ENCODE measurements at regions not wholly inside any gene's neighbourhood (a gene's known extent, or its start where the extent isn't known, plus 50 kb on each side); places are given as distances from the start of the nearest gene placed in this dataset.

GRCh38 chr6:4345543-4345942 is 210.2 kb upstream of the ECI2 start:
- H3K79me2 ChIP-seq (ENCODE audit: control insufficient read depth, insufficient read depth, low read length): no peaks in the 10 kb centered on the region
- intact Hi-C loops (cut with micrococcal nuclease) (no loop called here), dilution Hi-C loops (cut with MboI; ENCODE audit: extremely low pct_ligation_motif_present, low sequenced_read_pairs) (no loop called here)
- no peaks in the 10 kb centered on the region for H3K9me3 ChIP-seq (replicated peaks; ENCODE audit: control insufficient read depth, insufficient read depth, low read length)
- peaks cover 0 to 2% of the 10 kb centered on the region in 2 experiments for H3K27me3 ChIP-seq (ENCODE audit: control insufficient read depth in 2 of 2, insufficient read depth in 2 of 2, low read length in 2 of 2)
- H3K9me1 ChIP-seq (replicated peaks; ENCODE audit: control insufficient read depth, extremely low read depth, insufficient read depth, low read length): no peaks in the 10 kb centered on the region
- POLR2A ChIA-PET: no interaction called here
- peaks cover 7% of the 10 kb centered on the region for H3K4me1 ChIP-seq (ENCODE audit: control insufficient read depth, extremely low read depth, insufficient read depth, low read length)
- FAIRE-seq (no peak), DNase-seq (ENCODE audit: low read depth, low spot score) (no peak)
- H4K20me1 ChIP-seq (replicated peaks; ENCODE audit: control insufficient read depth, extremely low read depth, insufficient read depth, low read length): no peaks in the 10 kb centered on the region
- H3K4me3 ChIP-seq (replicated peaks in 1 of 3; ENCODE audit: insufficient read depth in 1 of 3, low read depth in 1 of 3, low read length in 3 of 3): no peak overlapping the region
- no TSS peak for BruUV-seq (replicated peaks)
- no peak overlapping the region for H3K9ac ChIP-seq (replicated peaks; ENCODE audit: extremely low read depth, insufficient read depth, low read length)
- no peak overlapping the region for H3K4me2 ChIP-seq (ENCODE audit: insufficient read depth, low read length)
- no peak overlapping the region for H3K27ac ChIP-seq (ENCODE audit: insufficient read depth, low read depth, low read length)
- no peaks in the 10 kb centered on the region for H3K36me3 ChIP-seq (ENCODE audit: control insufficient read depth in 2 of 2, extremely low read depth in 1 of 2, insufficient read depth in 2 of 2, low read length in 2 of 2)
- CTCF ChIA-PET: no interaction called here
- H2AFZ ChIP-seq (ENCODE audit: low read depth, low read length): no peak overlapping the region
- TF ChIP-seq FOS (IDR thresholded peaks at IDR 0.05; ENCODE audit: borderline replicate concordance, insufficient read depth, low read length) (no peak), CTCF (IDR thresholded peaks at IDR 0.05; ENCODE audit: extremely low read depth in 1 of 2, insufficient read depth in 1 of 2, low read depth in 1 of 2, low read length in 2 of 2) (no peak), JUN (IDR thresholded peaks at IDR 0.05; ENCODE audit: borderline replicate concordance, insufficient read depth, insufficient read length, low read depth) (no peak), MAX (IDR thresholded peaks at IDR 0.05; ENCODE audit: insufficient read depth, insufficient read length) (no peak)

- intact Hi-C loops (cut with micrococcal nuclease) (no loop called here), dilution Hi-C loops (cut with MboI; ENCODE audit: extremely low pct_ligation_motif_present, low sequenced_read_pairs) (no loop called here)
- H3K27ac ChIP-seq (ENCODE audit: insufficient read depth, low read depth, low read length): no peak overlapping the region
- H3K27me3 ChIP-seq (ENCODE audit: control insufficient read depth in 2 of 2, insufficient read depth in 2 of 2, low read length in 2 of 2): peaks cover 0 to 2% of the 10 kb centered on the region in 2 experiments
- no peak for DNase-seq (ENCODE audit: low read depth, low spot score)
- no peak overlapping the region for H2AFZ ChIP-seq (ENCODE audit: low read depth, low read length)
- H3K9me1 ChIP-seq (replicated peaks; ENCODE audit: control insufficient read depth, extremely low read depth, insufficient read depth, low read length): no peaks in the 10 kb centered on the region
- no peak overlapping the region for H3K4me3 ChIP-seq (replicated peaks in 1 of 3; ENCODE audit: insufficient read depth in 1 of 3, low read depth in 1 of 3, low read length in 3 of 3)
- ChIA-PET CTCF (interaction anchor here (1.0 to 1.3 kb wide), 2 partner anchors 17 to 24 kb away, joined by 3 read pairs; no protein-coding TSS in a partner anchor), POLR2A (no interaction called here)
- no peak for TF ChIP-seq MAX (IDR thresholded peaks at IDR 0.05; ENCODE audit: insufficient read depth, insufficient read length)
- TF ChIP-seq JUN (IDR thresholded peaks at IDR 0.05; ENCODE audit: borderline replicate concordance, insufficient read depth, insufficient read length, low read depth): no peak
- TF ChIP-seq EZH2 (IDR thresholded peaks at IDR 0.05; ENCODE audit: borderline replicate concordance, low read depth, low read length, severe bottlenecking): no peak
- TF ChIP-seq FOS (IDR thresholded peaks at IDR 0.05; ENCODE audit: borderline replicate concordance, insufficient read depth, low read length): no peak
- no peak for TF ChIP-seq POLR2A (IDR thresholded peaks at IDR 0.05; ENCODE audit: low read depth, low read length)
- TF ChIP-seq GATA2 (IDR thresholded peaks at IDR 0.05; ENCODE audit: insufficient read depth, insufficient read length, low read depth, low read length): no peak
- no peak for TF ChIP-seq POLR2AphosphoS5 (IDR thresholded peaks at IDR 0.05; ENCODE audit: insufficient read depth, low read depth, low read length)
- TF ChIP-seq CTCF (IDR thresholded peaks at IDR 0.05; ENCODE audit: extremely low read depth in 1 of 2, insufficient read depth in 1 of 2, low read depth in 1 of 2, low read length in 2 of 2): no peak
- no peak for TF ChIP-seq MYC (IDR thresholded peaks at IDR 0.05; ENCODE audit: low read depth, low read length)
- H3K79me2 ChIP-seq (ENCODE audit: control insufficient read depth, insufficient read depth, low read length): no peaks in the 10 kb centered on the region
- no peaks in the 10 kb centered on the region for H4K20me1 ChIP-seq (replicated peaks; ENCODE audit: control insufficient read depth, extremely low read depth, insufficient read depth, low read length)
- no TSS peak for BruUV-seq (replicated peaks)
- no peak overlapping the region for H3K4me2 ChIP-seq (ENCODE audit: insufficient read depth, low read length)
- no peaks in the 10 kb centered on the region for H3K36me3 ChIP-seq (ENCODE audit: control insufficient read depth in 2 of 2, extremely low read depth in 1 of 2, insufficient read depth in 2 of 2, low read length in 2 of 2)
- no peaks in the 10 kb centered on the region for H3K9me3 ChIP-seq (replicated peaks; ENCODE audit: control insufficient read depth, insufficient read depth, low read length)
- H3K9ac ChIP-seq (replicated peaks; ENCODE audit: extremely low read depth, insufficient read depth, low read length): no peak overlapping the region
- no peaks in the 10 kb centered on the region for H3K4me1 ChIP-seq (ENCODE audit: control insufficient read depth, extremely low read depth, insufficient read depth, low read length)
- FAIRE-seq: no peak
These were observed 209.0 kb upstream of the ECI2 start for GRCh38 chr6:4344317-4344899.
